ENCODE measurements at regions not wholly inside any gene's neighbourhood (a gene's known extent, or its start where the extent isn't known, plus 50 kb on each side); places are given as distances from the start of the nearest gene placed in this dataset.
A peak's percentile ranks its signal among the peaks of the same experiment; 100 is the strongest.
"Not testable (repeated sequence)": the region's sequence is repeated elsewhere in the genome, so short reads cannot be mapped to it uniquely, and the experiment has no call there.

GRCh38 chr2:181790716-181791649 lies 100.5 kb upstream of the ITPRID2 start:
- no peak for DNase-seq (ENCODE audit: low read depth, low spot score)

GRCh38 chr2:181792906-181793305 lies 98.6 kb upstream of the ITPRID2 start:
- DNase-seq (ENCODE audit: low read depth, low spot score) = no peak

GRCh38 chr2:181798022-181798421 lies 93.5 kb upstream of the ITPRID2 start:
- DNase-seq (ENCODE audit: low read depth, low spot score) = no peak

GRCh38 chr2:181802300-181802699 lies 89.2 kb upstream of the ITPRID2 start:
- DNase-seq (ENCODE audit: low read depth, low spot score) = not testable (repeated sequence)

DNA sequence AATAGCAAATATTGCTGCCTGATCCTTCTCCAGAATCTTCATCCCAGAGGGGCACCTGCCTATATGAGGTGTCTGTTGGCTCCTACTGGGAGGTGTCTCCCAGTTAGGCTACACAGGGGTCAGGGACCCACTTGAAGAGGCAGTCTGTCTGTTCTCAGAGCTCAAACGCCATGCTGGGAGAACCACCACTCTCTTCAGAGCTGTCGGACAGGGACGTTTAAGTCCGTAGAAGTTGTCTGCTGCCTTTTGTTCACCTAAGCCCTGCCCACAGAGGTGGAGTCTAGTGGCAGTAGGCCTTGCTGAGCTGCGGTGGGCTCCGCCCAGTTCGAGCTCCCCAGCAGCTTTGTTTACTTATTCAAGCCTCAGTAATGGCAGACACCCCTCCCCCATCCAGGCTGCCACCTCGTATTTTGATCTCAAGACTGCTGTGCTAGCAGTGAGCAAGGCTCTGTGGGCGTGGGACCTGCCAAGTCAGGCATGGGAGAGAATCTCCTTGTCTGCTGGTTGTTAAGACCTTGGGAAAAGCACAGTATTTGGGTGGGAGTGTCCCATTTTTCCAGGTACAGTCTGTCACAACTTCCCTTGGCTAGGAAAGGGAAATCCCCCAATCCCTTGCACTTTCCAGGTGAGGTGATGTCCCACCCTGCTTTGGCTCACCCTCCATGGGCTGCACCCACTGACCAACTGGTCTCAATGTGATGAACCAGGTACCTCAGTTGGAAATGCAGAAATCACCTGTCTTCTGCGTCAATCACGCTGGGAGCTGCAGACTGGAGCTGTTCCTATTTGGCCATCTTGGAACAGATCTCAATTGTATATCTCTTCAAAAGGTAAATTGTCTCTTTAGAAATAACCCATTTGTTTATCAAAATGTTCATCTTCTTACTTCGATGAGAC lies 87.4 kb upstream of the ITPRID2 start:
- not testable (repeated sequence) for DNase-seq (ENCODE audit: low read depth, low spot score)

GRCh38 chr2:181805228-181806038 lies 86.1 kb upstream of the ITPRID2 start:
- no peak for DNase-seq (ENCODE audit: low read depth, low spot score)

DNA sequence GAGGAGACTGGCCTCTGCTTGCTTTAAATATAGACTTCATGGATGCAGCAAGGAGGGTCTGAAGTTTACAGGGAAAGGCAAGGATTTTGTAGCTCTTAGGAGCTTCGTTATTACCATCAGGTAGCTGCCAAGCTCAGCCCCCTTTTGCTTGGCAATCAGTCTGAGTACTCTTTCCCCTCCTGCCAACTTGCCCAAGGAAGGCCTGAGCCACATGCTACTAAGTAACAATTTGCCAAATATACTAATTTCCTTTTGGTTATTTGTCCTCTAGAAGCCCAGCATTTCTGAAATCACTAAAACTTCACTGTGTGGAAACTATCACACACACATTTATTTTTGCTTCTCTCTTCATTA lies 85.5 kb upstream of the ITPRID2 start:
- DNase-seq (ENCODE audit: low read depth, low spot score) = no peak

DNA sequence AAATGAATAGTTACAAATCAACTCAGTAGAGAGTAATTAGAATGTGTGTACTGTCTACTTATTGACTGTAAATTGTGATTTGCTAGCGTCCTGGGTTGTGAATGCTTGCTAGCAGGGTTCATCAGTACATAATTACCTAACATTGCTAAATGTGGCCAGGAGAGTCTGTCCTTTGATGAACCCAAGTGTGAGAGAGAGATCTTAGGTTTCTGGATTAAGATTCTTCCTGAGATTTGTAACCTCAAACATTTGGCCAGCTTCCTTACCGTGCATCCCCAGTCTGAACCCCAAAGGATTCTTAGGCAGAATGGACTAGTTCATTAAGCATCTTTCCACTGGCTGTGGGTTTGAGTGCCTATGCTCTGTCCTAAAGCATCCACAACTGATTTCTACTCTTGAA lies 84.0 kb upstream of the ITPRID2 start:
- no peak for DNase-seq (ENCODE audit: low read depth, low spot score)

- peak; percentile 63 for DNase-seq (ENCODE audit: low read depth, low spot score)
Observed at GRCh38 chr2:181810823-181811695, 80.5 kb upstream of the ITPRID2 start.

GRCh38 chr2:181812106-181812743 lies 79.3 kb upstream of the ITPRID2 start:
- DNase-seq (ENCODE audit: low read depth, low spot score) = no peak

- no peak for DNase-seq (ENCODE audit: low read depth, low spot score)
Observed at GRCh38 chr2:181814057-181814491, 77.5 kb upstream of the ITPRID2 start.

DNA sequence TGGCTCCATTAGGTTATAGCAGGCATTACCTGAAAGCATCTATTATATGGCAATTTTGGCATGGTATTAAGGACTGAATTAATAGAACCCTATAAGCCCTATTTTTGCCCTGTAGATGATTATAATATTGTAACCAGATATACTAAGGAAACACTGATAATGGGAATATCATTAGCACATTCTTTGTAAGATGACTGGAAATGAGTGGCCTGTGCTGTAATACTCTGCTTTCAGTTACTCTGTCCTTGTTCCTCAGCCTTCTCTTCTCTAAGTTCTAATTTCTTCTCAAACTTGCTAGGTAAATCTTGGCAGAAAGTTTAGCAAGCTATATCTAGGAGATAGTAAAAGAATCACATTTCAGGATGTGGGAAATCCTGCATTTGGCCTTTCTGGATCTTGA lies 74.0 kb upstream of the ITPRID2 start:
- no peak for DNase-seq (ENCODE audit: low read depth, low spot score)

GRCh38 chr2:181818058-181818680 lies 73.4 kb upstream of the ITPRID2 start:
- no peak for DNase-seq (ENCODE audit: low read depth, low spot score)

GRCh38 chr2:181818840-181819239 lies 72.7 kb upstream of the ITPRID2 start:
- DNase-seq (ENCODE audit: low read depth, low spot score) = no peak

DNA sequence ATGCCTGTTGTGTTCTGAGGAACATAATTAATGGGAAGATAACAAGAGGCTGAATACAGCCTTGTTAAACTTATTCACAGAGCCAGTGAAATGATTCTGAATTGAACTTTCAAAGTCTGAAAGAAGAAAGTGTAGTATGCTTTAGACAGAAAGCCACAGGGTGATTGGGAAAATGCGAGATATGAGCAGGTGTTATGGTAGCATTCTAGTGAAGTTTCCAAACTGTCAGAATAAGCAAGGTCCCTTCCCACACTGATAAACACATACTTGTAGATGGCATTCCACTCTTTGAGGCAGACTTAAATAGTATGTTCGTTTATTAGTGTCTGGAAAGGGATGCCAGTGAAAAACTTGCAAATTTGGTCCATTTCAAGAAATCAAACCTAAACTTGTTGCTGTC lies 70.5 kb upstream of the ITPRID2 start:
- no peak for DNase-seq (ENCODE audit: low read depth, low spot score)

DNA sequence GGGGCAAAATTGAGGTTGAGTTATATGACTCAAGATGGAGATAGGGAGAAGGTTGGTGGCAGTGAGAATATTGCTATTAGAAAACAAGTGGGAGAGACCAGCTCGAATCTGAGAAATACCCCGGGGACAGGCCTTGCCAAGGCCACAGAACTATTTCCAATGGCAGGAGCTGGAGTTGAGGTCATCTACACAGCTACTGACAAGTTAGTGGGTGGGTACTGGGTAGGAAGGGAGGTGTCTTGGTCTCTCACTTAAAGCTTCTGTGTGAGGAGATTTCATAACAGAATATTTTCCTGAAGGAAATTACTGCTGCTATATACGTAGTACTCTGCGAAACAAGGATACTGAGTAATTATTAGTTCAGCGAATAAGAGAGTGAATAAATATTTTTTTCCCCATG lies 69.4 kb upstream of the ITPRID2 start:
- DNase-seq (ENCODE audit: low read depth, low spot score) = no peak

GRCh38 chr2:181823405-181823804 lies 68.1 kb upstream of the ITPRID2 start:
- DNase-seq (ENCODE audit: low read depth, low spot score) = no peak

DNA sequence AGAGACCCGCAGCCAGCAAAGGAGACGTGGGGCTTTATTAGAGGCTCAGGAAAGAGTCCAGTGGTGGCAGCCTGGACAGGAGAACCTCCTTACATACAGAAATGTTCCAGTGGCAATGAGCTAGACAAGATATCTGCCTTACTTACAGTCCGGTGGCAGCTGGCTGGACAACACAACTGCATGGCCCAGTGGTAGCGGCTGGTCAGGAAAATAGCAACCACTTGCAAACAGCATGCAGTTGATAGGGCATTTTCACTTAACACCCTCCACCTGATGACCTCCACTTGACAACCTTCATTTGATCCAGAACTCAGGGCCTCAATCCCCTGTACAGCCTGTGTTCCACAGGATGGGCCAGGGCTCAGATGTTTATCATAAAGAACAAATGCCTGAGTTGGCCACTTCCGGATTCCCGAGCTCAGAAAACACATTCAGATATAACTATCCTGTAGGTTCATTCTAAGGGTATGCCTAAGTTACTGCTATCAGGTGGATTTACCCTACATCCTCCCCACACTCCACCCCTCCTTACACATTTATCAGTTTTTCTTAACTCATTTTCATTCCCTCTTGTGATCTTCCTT lies 63.3 kb upstream of the ITPRID2 start:
- DNase-seq (ENCODE audit: low read depth, low spot score) = no peak

DNA sequence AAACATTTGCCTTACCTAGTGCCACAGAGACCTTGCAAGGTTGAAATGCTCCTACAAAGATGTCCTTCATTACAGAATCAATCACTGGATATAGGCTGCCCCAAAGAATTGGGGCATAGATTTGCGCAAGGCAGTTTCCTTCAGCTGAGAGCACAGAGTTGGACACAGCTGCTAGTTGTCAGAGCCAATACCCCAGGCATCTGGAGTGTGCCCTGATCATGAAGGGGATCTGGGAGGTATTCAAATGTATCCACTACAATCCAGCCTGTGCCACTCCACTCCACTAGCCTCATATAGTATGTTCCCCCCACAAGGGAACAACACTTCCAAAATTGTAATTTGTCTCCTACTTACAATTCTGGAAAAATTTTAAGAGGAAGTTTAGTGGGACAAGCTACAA lies 62.3 kb upstream of the ITPRID2 start:
- no peak for DNase-seq (ENCODE audit: low read depth, low spot score)
